Epidermal melanocyte (primary cell): ENCODE measurements at regions not wholly inside any gene's neighbourhood (a gene's known extent, or its start where the extent isn't known, plus 50 kb on each side); places are given as distances from the start of the nearest gene placed in this dataset.
"Not testable (repeated sequence)": the region's sequence is repeated elsewhere in the genome, so short reads cannot be mapped to it uniquely, and the experiment has no call there.

Source experiments
- DNase-seq: peaks from one replicate; pipeline ENCODE4 v3.0.0; 2011; ENCODE audit warnings: low spot score; ENCODE audit not compliant: insufficient read length

GRCh38 chr6:8846680-8847079 lies 411.3 kb upstream of the SLC35B3 start:
- not testable (repeated sequence) for DNase-seq

GRCh38 chr6:8845690-8846089 lies 410.3 kb upstream of the SLC35B3 start:
- no peak for DNase-seq

- DNase-seq = no peak
These were observed 409.6 kb upstream of the SLC35B3 start for GRCh38 chr6:8844968-8845367.

- DNase-seq = no peak
These were observed 404.3 kb upstream of the SLC35B3 start for GRCh38 chr6:8839626-8840025.

GRCh38 chr6:8837343-8837742 lies 402.0 kb upstream of the SLC35B3 start:
- no peak for DNase-seq

GRCh38 chr6:8832695-8833094 lies 397.4 kb upstream of the SLC35B3 start:
- not testable (repeated sequence) for DNase-seq

- DNase-seq = no peak
These were observed 396.2 kb upstream of the SLC35B3 start for GRCh38 chr6:8831366-8832152.

- DNase-seq = no peak
These were observed 395.4 kb upstream of the SLC35B3 start for GRCh38 chr6:8830794-8831193.

GRCh38 chr6:8829796-8830195 lies 394.5 kb upstream of the SLC35B3 start:
- DNase-seq = no peak

GRCh38 chr6:8829296-8829695 lies 394.0 kb upstream of the SLC35B3 start:
- DNase-seq = no peak

- no peak for DNase-seq
These were observed 393.0 kb upstream of the SLC35B3 start for GRCh38 chr6:8828376-8828775.

GRCh38 chr6:8825726-8826125 lies 390.4 kb upstream of the SLC35B3 start:
- DNase-seq = no peak

GRCh38 chr6:8821981-8822381 lies 386.6 kb upstream of the SLC35B3 start:
- no peak for DNase-seq

- DNase-seq = no peak
These were observed 385.0 kb upstream of the SLC35B3 start for GRCh38 chr6:8820313-8820712.

- DNase-seq = no peak
These were observed 384.1 kb upstream of the SLC35B3 start for GRCh38 chr6:8819446-8819845.

- DNase-seq = no peak
These were observed 379.2 kb upstream of the SLC35B3 start for GRCh38 chr6:8814440-8815000.

GRCh38 chr6:8810325-8810724 lies 375.0 kb upstream of the SLC35B3 start:
- no peak for DNase-seq

- DNase-seq = no peak
These were observed 374.3 kb upstream of the SLC35B3 start for GRCh38 chr6:8809662-8810061.

GRCh38 chr6:8803181-8803760 lies 367.9 kb upstream of the SLC35B3 start:
- peak; percentile 62 for DNase-seq

GRCh38 chr6:8802397-8802796 lies 367.1 kb upstream of the SLC35B3 start:
- not testable (repeated sequence) for DNase-seq

- no peak for DNase-seq
These were observed 359.1 kb upstream of the SLC35B3 start for GRCh38 chr6:8794420-8794819.

GRCh38 chr6:8789878-8790277 lies 354.5 kb upstream of the SLC35B3 start:
- no peak for DNase-seq

GRCh38 chr6:8785223-8785622 lies 349.9 kb upstream of the SLC35B3 start:
- DNase-seq = peak; percentile 39
